ENCODE measurements at regions not wholly inside any gene's neighbourhood (a gene's known extent, or its start where the extent isn't known, plus 50 kb on each side); places are given as distances from the start of the nearest gene placed in this dataset.

- no peak overlapping the region for H3K27ac ChIP-seq (ENCODE audit: extremely low read depth, low read depth, low read length)
- no peak overlapping the region for H3K4me3 ChIP-seq (ENCODE audit: low read depth, low read length)
- H3K36me3 ChIP-seq (ENCODE audit: control insufficient read depth in 2 of 2, insufficient read depth in 1 of 2, low read length in 2 of 2): no peaks in the 10 kb centered on the region
- ChIA-PET POLR2A (no interaction called here), CTCF (no interaction called here)
- no peaks in the 10 kb centered on the region for H3K9me3 ChIP-seq (ENCODE audit: control insufficient read depth, insufficient read depth, low read depth, low read length)
- no peaks in the 10 kb centered on the region for H3K4me1 ChIP-seq (ENCODE audit: control insufficient read depth, insufficient read depth, low read length)
- no peak for TF ChIP-seq ZIC2 (tag by site-specific recombination; IDR thresholded peaks at IDR 0.05)
- no peak for TF ChIP-seq ZNF214 (tag by site-specific recombination; IDR thresholded peaks at IDR 0.05; ENCODE audit: borderline replicate concordance)
- no peak for TF ChIP-seq INSM2 (tag by site-specific recombination; IDR thresholded peaks at IDR 0.05)
- no peak for TF ChIP-seq ZNF629 (tag by site-specific recombination; IDR thresholded peaks at IDR 0.05)
- TF ChIP-seq ZBTB17 (tag by site-specific recombination; IDR thresholded peaks at IDR 0.05): no peak
- TF ChIP-seq, protein P1, sequence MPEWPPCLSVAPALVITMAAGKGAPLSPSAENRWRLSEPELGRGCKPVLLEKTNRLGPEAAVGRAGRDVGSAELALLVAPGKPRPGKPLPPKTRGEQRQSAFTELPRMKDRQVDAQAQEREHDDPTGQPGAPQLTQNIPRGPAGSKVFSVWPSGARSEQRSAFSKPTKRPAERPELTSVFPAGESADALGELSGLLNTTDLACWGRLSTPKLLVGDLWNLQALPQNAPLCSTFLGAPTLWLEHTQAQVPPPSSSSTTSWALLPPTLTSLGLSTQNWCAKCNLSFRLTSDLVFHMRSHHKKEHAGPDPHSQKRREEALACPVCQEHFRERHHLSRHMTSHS (tag by site-specific recombination; IDR thresholded peaks at IDR 0.05): no peak
- no peak for TF ChIP-seq ZBTB48 (tag by site-specific recombination; IDR thresholded peaks at IDR 0.05)
- TF ChIP-seq PBX3 (CRISPR knock-in tag; IDR thresholded peaks at IDR 0.05): no peak
- TF ChIP-seq REPIN1 (tag by site-specific recombination; IDR thresholded peaks at IDR 0.05; ENCODE audit: low read depth): no peak
- no peak for TF ChIP-seq ZNF623 (tag by site-specific recombination; IDR thresholded peaks at IDR 0.05)
- TF ChIP-seq ZNF24 (tag by site-specific recombination; IDR thresholded peaks at IDR 0.05): no peak
- TF ChIP-seq ZNF549 (tag by site-specific recombination; IDR thresholded peaks at IDR 0.05): no peak
- TF ChIP-seq RBAK (tag by site-specific recombination; IDR thresholded peaks at IDR 0.05): no peak
- TF ChIP-seq ZNF558 (tag by site-specific recombination; IDR thresholded peaks at IDR 0.05): no peak
- TF ChIP-seq ZNF114 (tag by site-specific recombination; IDR thresholded peaks at IDR 0.05): no peak
- no peak for TF ChIP-seq ZNF280C (tag by site-specific recombination; IDR thresholded peaks at IDR 0.05)
- TF ChIP-seq KLF1 (tag by site-specific recombination; IDR thresholded peaks at IDR 0.05): no peak
Observed at GRCh38 chr16:13528691-13529090, 391.3 kb upstream of the ERCC4 start.

DNA sequence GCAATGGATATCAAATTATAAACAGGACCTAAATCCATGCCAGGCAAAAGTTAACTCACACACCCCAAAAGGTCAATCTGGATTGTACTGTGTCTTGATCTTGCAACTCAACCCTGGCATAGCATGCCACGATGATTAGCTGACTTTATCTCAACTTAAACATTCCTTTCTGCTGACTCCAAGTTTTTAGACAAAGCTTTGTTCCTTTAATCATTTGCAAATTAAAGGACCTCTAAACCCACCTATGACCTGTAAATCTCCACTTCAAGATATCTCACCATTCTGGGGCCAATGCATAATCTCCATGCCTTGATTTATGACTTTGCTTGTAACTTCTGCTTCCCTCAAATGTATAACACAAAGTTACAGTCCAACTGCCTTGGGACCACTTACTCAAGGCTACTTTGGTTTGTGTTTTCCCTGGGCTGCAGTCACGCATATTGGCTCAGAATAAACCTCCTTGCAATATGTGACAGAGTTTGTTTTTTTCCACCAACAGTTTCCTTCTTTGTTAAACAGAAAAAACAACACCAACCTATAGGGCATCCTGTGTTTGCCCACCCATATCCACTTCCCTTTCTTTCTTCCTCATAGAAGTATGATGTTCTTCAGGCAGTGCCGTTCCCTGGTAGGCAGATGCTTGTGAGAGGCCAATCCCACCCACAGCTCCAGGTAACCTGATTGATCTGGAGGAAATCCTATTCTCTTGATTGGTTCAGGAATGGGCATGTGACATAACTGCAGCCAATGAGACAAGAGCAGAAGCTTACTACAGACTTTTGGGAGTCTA, 390.6 kb upstream of the ERCC4 start:
- CTCF ChIA-PET: no interaction called here
- POLR2A ChIA-PET: no interaction called here
- no peaks in the 10 kb centered on the region for H3K36me3 ChIP-seq (ENCODE audit: control insufficient read depth in 2 of 2, insufficient read depth in 1 of 2, low read length in 2 of 2)
- TF ChIP-seq ZNF26 (tag by site-specific recombination; IDR thresholded peaks at IDR 0.05) (no peak), WT1 (tag by site-specific recombination; IDR thresholded peaks at IDR 0.05) (no peak), ZNF214 (tag by site-specific recombination; IDR thresholded peaks at IDR 0.05; ENCODE audit: borderline replicate concordance) (no peak), IKZF3 (tag by site-specific recombination; IDR thresholded peaks at IDR 0.05) (no peak), ZNF24 (tag by site-specific recombination; IDR thresholded peaks at IDR 0.05) (no peak), SETDB1 (IDR thresholded peaks at IDR 0.05; ENCODE audit: insufficient read length, low read length) (no peak), ZNF624 (tag by site-specific recombination; IDR thresholded peaks at IDR 0.05) (no peak), PRDM4 (tag by site-specific recombination; IDR thresholded peaks at IDR 0.05) (no peak)
- TF ChIP-seq, protein P2, sequence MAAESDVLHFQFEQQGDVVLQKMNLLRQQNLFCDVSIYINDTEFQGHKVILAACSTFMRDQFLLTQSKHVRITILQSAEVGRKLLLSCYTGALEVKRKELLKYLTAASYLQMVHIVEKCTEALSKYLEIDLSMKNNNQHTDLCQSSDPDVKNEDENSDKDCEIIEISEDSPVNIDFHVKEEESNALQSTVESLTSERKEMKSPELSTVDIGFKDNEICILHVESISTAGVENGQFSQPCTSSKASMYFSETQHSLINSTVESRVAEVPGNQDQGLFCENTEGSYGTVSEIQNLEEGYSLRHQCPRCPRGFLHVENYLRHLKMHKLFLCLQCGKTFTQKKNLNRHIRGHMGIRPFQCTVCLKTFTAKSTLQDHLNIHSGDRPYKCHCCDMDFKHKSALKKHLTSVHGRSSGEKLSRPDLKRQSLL (tag by site-specific recombination; IDR thresholded peaks at IDR 0.05): no peak

More for the DNA sequence above, 390.6 kb upstream of the ERCC4 start:
- Histone ChIP-seq H3K4me3 (ENCODE audit: low read depth, low read length) (no peak overlapping the region), H3K27ac (ENCODE audit: extremely low read depth, low read depth, low read length) (no peak overlapping the region), H3K4me1 (ENCODE audit: control insufficient read depth, insufficient read depth, low read length) (no peaks in the 10 kb centered on the region), H3K9me3 (ENCODE audit: control insufficient read depth, insufficient read depth, low read depth, low read length) (no peaks in the 10 kb centered on the region)
